PC-3 (cell line): ENCODE measurements at regions not wholly inside any gene's neighbourhood (a gene's known extent, or its start where the extent isn't known, plus 50 kb on each side); places are given as distances from the start of the nearest gene placed in this dataset.

Experiments
- ATAC-seq: fragments of 200-7000 bp; cut with Tn5 transposase; 2 replicates; pipeline ENCODE4 v1.9.1; 2020; ENCODE audit warnings: mild to moderate bottlenecking, moderate library complexity
- BruUV-seq: library from RNA; stranded (reverse); fragments of 400-500 nt; replicated peaks from 2 replicates; lab custom pipeline; 2021; lab: Mats Ljungman, UMichigan
- CTCF ChIA-PET: fragments of 300-600 bp; sonication (Branson Sonifier 250); formaldehyde crosslinking; loops from one replicate; lab custom pipeline; 2022; ENCODE audit warnings: antibody characterized with exemption; lab: Charles Lee
- POLR2A ChIA-PET: fragments of 300-600 bp; sonication (Branson Sonifier 250); formaldehyde crosslinking; loops from one replicate; lab custom pipeline; 2022; ENCODE audit warnings: antibody characterized with exemption; ENCODE audit not compliant: unreplicated experiment; lab: Charles Lee
- DNase-seq: peaks from one replicate; pipeline ENCODE4 v3.0.0-alpha.2; 2015
- H2AFZ ChIP-seq: fragments of 300-600 bp; sonication (generic); 2 replicates; pipeline ENCODE4 v1.6.0; 2016; ENCODE audit warnings: antibody characterized with exemption, low read length
- H3F3A ChIP-seq: fragments of 300-600 bp; sonication (generic); one replicate; pipeline ENCODE4 v1.6.0; 2017; ENCODE audit warnings: antibody characterized with exemption, low read length, control low read depth, mild to moderate bottlenecking; ENCODE audit not compliant: unreplicated experiment
- H3K27ac ChIP-seq: fragments of 300-600 bp; sonication (generic); 2 replicates; pipeline ENCODE4 v1.5.1; 2016; ENCODE audit warnings: mild to moderate bottlenecking, low read length
- H3K27me3 ChIP-seq: fragments of 300-600 bp; sonication (generic); 2 replicates; pipeline ENCODE4 v1.6.1; 2016; ENCODE audit warnings: low read length, mixed read lengths
- H3K36me3 ChIP-seq: fragments of 300-600 bp; sonication (generic); 2 replicates; pipeline ENCODE4 v1.6.1; 2016; ENCODE audit warnings: low read depth, mixed run types, low read length, mixed read lengths
- H3K4me1 ChIP-seq: fragments of 300-600 bp; sonication (generic); 2 replicates; pipeline ENCODE4 v1.5.1; 2016; ENCODE audit warnings: low read length; ENCODE audit not compliant: insufficient read depth
- H3K4me2 ChIP-seq: fragments of 300-600 bp; sonication (generic); 2 replicates; pipeline ENCODE4 v1.6.0; 2016; ENCODE audit warnings: low read length
- H3K4me3 ChIP-seq: fragments of 300-600 bp; sonication (generic); 2 replicates; pipeline ENCODE4 v1.5.1; 2016; ENCODE audit warnings: mild to moderate bottlenecking, low read length, mixed read lengths
- H3K79me2 ChIP-seq: fragments of 300-600 bp; sonication (generic); 2 replicates; pipeline ENCODE4 v1.6.1; 2017; ENCODE audit warnings: low read length, mixed read lengths
- H3K9ac ChIP-seq: fragments of 300-600 bp; sonication (generic); 2 replicates; pipeline ENCODE4 v1.6.0; 2016; ENCODE audit warnings: mild to moderate bottlenecking, low read length
- H3K9me2 ChIP-seq: fragments of 300-600 bp; sonication (generic); replicated peaks from 2 replicates; pipeline ENCODE4 v1.6.1; 2016; ENCODE audit warnings: mixed run types, low read length, mixed read lengths
- H3K9me3 ChIP-seq: fragments of 300-600 bp; sonication (generic); 2 replicates; pipeline ENCODE4 v1.6.1; 2016; ENCODE audit warnings: low read length, mixed read lengths
- H4K20me1 ChIP-seq: fragments of 300-600 bp; sonication (generic); 2 replicates; pipeline ENCODE4 v1.6.1; 2016; ENCODE audit warnings: low read length, mixed read lengths
- CTCF ChIP-seq: fragments of 300-600 bp; sonication (generic); conservative IDR thresholded peaks from 2 replicates; pipeline ENCODE4 v1.5.1; 2017; ENCODE audit warnings: antibody characterized with exemption, low read depth, mild to moderate bottlenecking, low read length
- EZH2 ChIP-seq: fragments of 300-600 bp; sonication (generic); IDR thresholded peaks from one replicate; pipeline ENCODE4 v1.6.1; 2017; ENCODE audit warnings: antibody characterized with exemption, mild to moderate bottlenecking, low read length; ENCODE audit not compliant: unreplicated experiment
- EZH2phosphoT487 ChIP-seq: fragments of 300-600 bp; sonication (generic); IDR thresholded peaks from 2 replicates; pipeline ENCODE4 v1.6.1; 2018; ENCODE audit warnings: mild to moderate bottlenecking, antibody characterized with exemption, low read length, borderline replicate concordance
- intact Hi-C: fragments of 100-400 bp; cut with micrococcal nuclease; formaldehyde crosslinking; loops from 2 replicates; pipeline ENCODE4 v1.9.0; 2023

GRCh38 chr15:69997161-69997485, 100.6 kb downstream of the TLE3 start:
- no TSS peak for BruUV-seq
- H3K9me2 ChIP-seq: no peaks in the 10 kb centered on the region
- H3K9ac ChIP-seq: no peak overlapping the region
- no peak overlapping the region for H3K4me2 ChIP-seq
- peaks cover 7% of the 10 kb centered on the region; the same call in 1 of the 2 replicates for H3K4me1 ChIP-seq
- ATAC-seq: no peak
- H3K36me3 ChIP-seq: no peaks in the 10 kb centered on the region
- H3K79me2 ChIP-seq: no peaks in the 10 kb centered on the region
- H4K20me1 ChIP-seq: no peaks in the 10 kb centered on the region
- TF ChIP-seq CTCF: no peak
- TF ChIP-seq EZH2phosphoT487: no peak
- TF ChIP-seq EZH2: no peak
- no peak overlapping the region for H2AFZ ChIP-seq
- POLR2A ChIA-PET: no interaction called here
- H3F3A ChIP-seq: no peaks in the 10 kb centered on the region
- intact Hi-C loops: no loop called here
- no peaks in the 10 kb centered on the region for H3K27me3 ChIP-seq
- CTCF ChIA-PET: no interaction called here
- no peak overlapping the region for H3K4me3 ChIP-seq
- H3K9me3 ChIP-seq: no peaks in the 10 kb centered on the region
- peak; percentile 31 for DNase-seq
- H3K27ac ChIP-seq: no peak overlapping the region
